Naive thymus-derived CD8-positive, alpha-beta T cell (primary cell): ENCODE measurements at regions not wholly inside any gene's neighbourhood (a gene's known extent, or its start where the extent isn't known, plus 50 kb on each side); places are given as distances from the start of the nearest gene placed in this dataset.

Experiments
- ATAC-seq, 2 donors: fragments of 150-1000 bp; cut with Tn5 transposase in 1 of 2; sonication (Bioruptor Pico), chemical (Tn5 transposase) in 1 of 2; 1 replicate in 1 of 2; 2 replicates in 1 of 2; pipeline ENCODE4 v1.10.0; 2021; ENCODE audit warnings: mild to moderate bottlenecking in 2 of 2, moderate library complexity in 2 of 2
- POLR2A ChIA-PET: fragments of 350-600 bp; sonication (Branson Sonifier 250); formaldehyde crosslinking; loops from one replicate; lab custom pipeline; 2021; ENCODE audit warnings: antibody characterized with exemption; lab: Charles Lee
- DNase-seq, 10 donors: peaks; one replicate each; pipeline versions ENCODE4 v3.0.0 to v3.0.0-alpha.2; 2020 to 2022
- H3K27ac Mint-ChIP-seq, 10 donors: one replicate each; pipeline ENCODE4 v1.8.0; 2020 to 2022; ENCODE audit warnings: mild to moderate bottlenecking in 10 of 10, mixed read lengths in 10 of 10, moderate library complexity in 4 of 10, inconsistent platforms in 1 of 10
- H3K27me3 Mint-ChIP-seq, 5 donors: one replicate each; pipeline ENCODE4 v1.8.0; 2021 to 2022; ENCODE audit warnings: mixed read lengths in 5 of 5
- H3K36me3 Mint-ChIP-seq, 3 donors: one replicate each; pipeline ENCODE4 v1.8.0; 2020 to 2022; ENCODE audit warnings: mixed read lengths in 3 of 3, mild to moderate bottlenecking in 2 of 3, inconsistent platforms in 1 of 3
- H3K4me1 Mint-ChIP-seq, 4 donors: one replicate each; pipeline ENCODE4 v1.8.0; 2021 to 2022; ENCODE audit warnings: mixed read lengths in 4 of 4
- H3K4me3 Mint-ChIP-seq, 10 donors: one replicate each; pipeline ENCODE4 v1.8.0; 2020 to 2022; ENCODE audit warnings: mild to moderate bottlenecking in 10 of 10, mixed read lengths in 10 of 10, moderate library complexity in 6 of 10, inconsistent platforms in 1 of 10
- H3K9me3 Mint-ChIP-seq, 9 donors: one replicate each; pipeline ENCODE4 v1.8.0; 2020 to 2022; ENCODE audit warnings: mixed read lengths in 9 of 9, mild to moderate bottlenecking in 3 of 9, inconsistent platforms in 1 of 9, moderate library complexity in 1 of 9

GRCh38 chr6:163806755-163807499 lies 392.4 kb downstream of the QKI start:
- H3K4me3 Mint-ChIP-seq: no peak overlapping the region
- H3K36me3 Mint-ChIP-seq: no peaks in the 10 kb centered on the region
- no peak for ATAC-seq
- DNase-seq: no peak
- no peaks in the 10 kb centered on the region for H3K9me3 Mint-ChIP-seq
- no peaks in the 10 kb centered on the region for H3K4me1 Mint-ChIP-seq
- POLR2A ChIA-PET: no interaction called here
- no peak overlapping the region for H3K27ac Mint-ChIP-seq
- H3K27me3 Mint-ChIP-seq: peaks cover 0 to 5% (median 3%) of the 10 kb centered on the region in 5 donors

DNA sequence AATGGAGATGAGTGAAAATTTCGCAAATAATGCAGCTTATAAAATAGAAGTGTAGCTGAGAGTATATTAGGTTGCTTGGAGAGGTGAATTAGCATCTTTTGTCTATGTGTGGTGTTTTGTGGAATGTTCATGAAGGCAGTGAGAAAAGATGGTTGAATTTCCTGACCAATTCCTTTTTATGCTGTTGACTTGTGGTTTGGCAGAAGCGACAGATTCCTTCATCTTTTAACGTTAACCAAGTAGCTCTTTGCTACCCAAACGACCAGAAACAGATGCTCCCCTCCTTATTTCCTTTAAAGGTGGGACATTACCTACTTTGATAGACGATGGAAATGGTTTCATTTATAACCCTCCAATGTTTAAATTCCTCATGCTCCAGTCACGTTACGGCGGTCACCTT lies 390.5 kb downstream of the QKI start:
- peaks cover 0 to 2% (median 0%) of the 10 kb centered on the region in 9 donors for H3K9me3 Mint-ChIP-seq
- no peak overlapping the region for H3K4me3 Mint-ChIP-seq
- no peak for ATAC-seq
- H3K27me3 Mint-ChIP-seq: peaks cover 0 to 3% (median 3%) of the 10 kb centered on the region in 5 donors
- DNase-seq: no peak
- no peaks in the 10 kb centered on the region for H3K4me1 Mint-ChIP-seq
- no peaks in the 10 kb centered on the region for H3K36me3 Mint-ChIP-seq
- no peak overlapping the region for H3K27ac Mint-ChIP-seq
- POLR2A ChIA-PET: no interaction called here

GRCh38 chr6:163802267-163802666 lies 387.7 kb downstream of the QKI start:
- Mint-ChIP-seq H3K9me3 (peaks cover 0 to 10% (median 0%) of the 10 kb centered on the region in 9 donors), H3K4me3 (no peak overlapping the region), H3K36me3 (no peaks in the 10 kb centered on the region), H3K27ac (no peak overlapping the region), H3K4me1 (no peaks in the 10 kb centered on the region), H3K27me3 (peaks cover 3 to 9% (median 5%) of the 10 kb centered on the region in 5 donors)
- POLR2A ChIA-PET: no interaction called here
- DNase-seq (no peak), ATAC-seq (no peak)

GRCh38 chr6:163797296-163797845 lies 382.9 kb downstream of the QKI start:
- H3K4me1 Mint-ChIP-seq: no peaks in the 10 kb centered on the region
- ATAC-seq (no peak), DNase-seq (no peak)

DNA sequence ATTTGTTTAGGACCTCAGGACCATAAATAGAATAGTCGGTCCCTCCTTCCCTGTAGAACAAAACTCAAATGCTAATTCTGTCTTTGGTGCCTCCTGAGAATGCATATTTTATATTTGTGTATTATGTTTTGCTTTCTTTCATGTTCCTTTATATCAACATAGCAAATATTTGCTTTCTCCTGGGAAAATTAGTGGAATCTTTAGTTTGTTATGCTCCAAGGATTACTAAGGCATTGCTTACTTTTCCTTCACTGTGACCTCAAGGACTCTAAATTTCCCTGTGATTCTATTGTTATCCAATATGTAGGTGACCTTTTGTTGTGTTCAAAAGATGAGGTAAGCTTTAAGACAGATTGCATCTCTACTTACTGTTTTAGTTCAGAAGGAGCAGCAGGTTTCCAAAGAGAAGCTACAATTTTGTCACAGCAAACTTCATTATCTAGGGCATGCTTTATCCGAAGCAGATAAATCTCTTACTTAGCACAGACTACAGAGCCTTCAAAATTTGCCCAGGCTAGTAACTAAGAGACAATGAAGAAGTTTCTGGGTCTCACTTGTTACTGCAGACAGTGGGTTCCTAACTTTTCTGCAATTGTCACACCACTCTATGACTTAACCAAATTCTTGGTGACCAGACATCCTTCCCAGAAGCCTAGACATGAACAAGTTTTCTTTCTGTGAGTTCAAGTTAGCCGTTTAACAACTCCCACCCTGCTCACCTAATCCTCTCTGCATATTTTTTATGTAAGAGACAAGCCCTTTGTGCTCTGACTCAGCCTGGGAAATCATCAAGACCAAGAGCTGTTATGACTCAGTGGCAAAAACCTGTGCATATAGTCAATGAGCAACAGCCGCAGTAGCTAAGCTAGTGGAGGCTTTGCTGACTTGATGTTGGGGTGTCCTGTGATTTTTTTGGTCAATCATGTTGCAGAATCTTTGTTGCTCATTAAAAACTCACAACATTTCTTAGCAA lies 378.8 kb downstream of the QKI start:
- POLR2A ChIA-PET: no interaction called here
- ATAC-seq: no peak
- H3K27me3 Mint-ChIP-seq: peaks cover 12 to 44% (median 20%) of the 10 kb centered on the region in 5 donors

More at GRCh38 chr6:163797296-163797845, 382.9 kb downstream of the QKI start:
- POLR2A ChIA-PET: no interaction called here
- Mint-ChIP-seq H3K9me3 (peaks cover 0 to 10% (median 0%) of the 10 kb centered on the region in 9 donors), H3K4me3 (no peak overlapping the region), H3K36me3 (no peaks in the 10 kb centered on the region), H3K27ac (no peak overlapping the region), H3K27me3 (peaks cover 6 to 29% (median 15%) of the 10 kb centered on the region in 5 donors)

GRCh38 chr6:163790266-163790840 lies 375.8 kb downstream of the QKI start:
- H3K27ac Mint-ChIP-seq: no peak overlapping the region
- no peaks in the 10 kb centered on the region for H3K36me3 Mint-ChIP-seq
- H3K4me1 Mint-ChIP-seq: no peaks in the 10 kb centered on the region
- no peak for DNase-seq
- no peak for ATAC-seq
- H3K27me3 Mint-ChIP-seq: peaks cover 10 to 35% (median 15%) of the 10 kb centered on the region in 5 donors
- H3K4me3 Mint-ChIP-seq: no peak overlapping the region
- H3K9me3 Mint-ChIP-seq: peaks cover 0 to 5% (median 0%) of the 10 kb centered on the region in 9 donors
- POLR2A ChIA-PET: no interaction called here

More for the DNA sequence above, 378.8 kb downstream of the QKI start:
- Mint-ChIP-seq H3K27ac (no peak overlapping the region), H3K9me3 (peaks cover 0 to 7% (median 0%) of the 10 kb centered on the region in 9 donors), H3K4me3 (no peak overlapping the region), H3K36me3 (no peaks in the 10 kb centered on the region), H3K4me1 (no peaks in the 10 kb centered on the region)
- no peak for DNase-seq

DNA sequence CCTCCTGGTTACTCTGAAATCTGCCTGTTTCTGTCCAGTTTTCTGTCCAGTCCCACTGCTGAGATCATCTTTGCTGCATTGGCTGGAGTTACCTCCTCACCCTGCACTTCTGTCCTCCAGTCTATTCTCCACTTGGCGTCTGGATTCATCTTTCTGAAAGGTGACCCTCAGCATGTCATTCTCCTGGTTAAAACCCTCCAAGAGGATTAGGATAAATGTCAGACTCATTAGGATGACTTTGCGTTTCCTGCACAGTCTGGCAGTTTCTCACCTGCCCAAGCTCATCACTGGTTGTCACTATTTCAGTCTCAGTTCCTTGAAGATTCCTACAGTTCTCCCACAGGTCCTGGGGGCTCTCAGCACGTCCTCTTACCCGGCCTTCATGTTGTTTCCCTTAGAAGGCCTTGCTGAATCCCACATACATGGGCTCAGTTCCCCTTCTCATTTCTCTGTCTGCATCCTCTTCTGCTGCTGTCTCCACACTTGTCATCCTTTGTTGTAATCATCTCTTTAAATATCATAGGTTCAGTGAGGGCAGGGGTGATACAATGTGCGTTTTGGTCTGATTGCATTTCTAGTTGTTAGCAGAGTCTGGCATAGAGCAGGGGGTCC lies 374.8 kb downstream of the QKI start:
- DNase-seq (no peak), ATAC-seq (no peak)
- POLR2A ChIA-PET: no interaction called here
- Mint-ChIP-seq H3K36me3 (no peaks in the 10 kb centered on the region), H3K4me1 (no peaks in the 10 kb centered on the region), H3K9me3 (peaks cover 0 to 5% (median 0%) of the 10 kb centered on the region in 9 donors), H3K27me3 (peaks cover 6 to 35% (median 12%) of the 10 kb centered on the region in 5 donors), H3K27ac (peak overlapping the region in 1 of 10 donors; percentile 11), H3K4me3 (no peak overlapping the region)

DNA sequence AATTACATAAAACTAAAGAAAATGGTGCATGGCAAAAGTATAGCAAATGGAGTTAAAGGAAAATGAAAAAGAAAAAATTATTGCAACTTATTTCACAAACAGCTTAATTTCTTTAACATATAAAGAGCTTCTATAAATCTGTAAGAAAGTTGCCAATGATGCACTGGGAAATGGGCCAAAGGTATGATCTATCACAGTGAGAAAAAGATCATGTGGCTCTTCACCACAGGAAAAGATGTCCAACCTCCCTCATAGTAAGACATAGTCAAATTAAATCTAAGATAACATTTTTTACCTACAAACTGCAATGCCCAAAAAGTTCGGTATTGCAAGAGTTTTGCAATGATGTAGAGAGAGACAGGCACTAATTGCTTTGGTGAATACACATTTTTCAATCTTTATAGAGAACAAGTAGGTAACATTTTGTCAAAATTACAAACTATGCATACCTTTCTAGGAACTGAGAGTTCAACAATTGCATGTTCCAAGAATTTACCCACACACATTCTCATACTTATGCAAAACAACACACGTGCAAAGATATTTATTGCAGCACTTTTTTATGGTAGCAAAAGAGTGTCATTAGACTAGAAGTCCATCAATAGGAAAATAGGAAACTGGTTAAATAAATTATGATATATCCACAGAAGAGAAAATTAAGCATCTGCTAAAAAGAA lies 372.6 kb downstream of the QKI start:
- peaks cover 0 to 4% (median 0%) of the 10 kb centered on the region in 9 donors for H3K9me3 Mint-ChIP-seq
- H3K36me3 Mint-ChIP-seq: no peaks in the 10 kb centered on the region
- H3K4me1 Mint-ChIP-seq: peaks cover 0 to 7% (median 2%) of the 10 kb centered on the region in 4 donors
- H3K27me3 Mint-ChIP-seq: peaks cover 10 to 27% (median 11%) of the 10 kb centered on the region in 5 donors
- POLR2A ChIA-PET: no interaction called here
- DNase-seq (no peak), ATAC-seq (no peak)
- no peak overlapping the region for H3K4me3 Mint-ChIP-seq
- H3K27ac Mint-ChIP-seq: no peak overlapping the region

GRCh38 chr6:163782436-163783003 lies 368.0 kb downstream of the QKI start:
- Mint-ChIP-seq H3K36me3 (no peaks in the 10 kb centered on the region), H3K27ac (peak overlapping the region in 1 of 10 donors; percentile 89), H3K4me1 (peaks cover 0 to 7% (median 2%) of the 10 kb centered on the region in 4 donors), H3K27me3 (peaks cover 12 to 28% (median 20%) of the 10 kb centered on the region in 5 donors), H3K9me3 (peaks cover 0 to 4% (median 0%) of the 10 kb centered on the region in 9 donors), H3K4me3 (no peak overlapping the region)
- ATAC-seq (no peak), DNase-seq (no peak)
- POLR2A ChIA-PET: no interaction called here

DNA sequence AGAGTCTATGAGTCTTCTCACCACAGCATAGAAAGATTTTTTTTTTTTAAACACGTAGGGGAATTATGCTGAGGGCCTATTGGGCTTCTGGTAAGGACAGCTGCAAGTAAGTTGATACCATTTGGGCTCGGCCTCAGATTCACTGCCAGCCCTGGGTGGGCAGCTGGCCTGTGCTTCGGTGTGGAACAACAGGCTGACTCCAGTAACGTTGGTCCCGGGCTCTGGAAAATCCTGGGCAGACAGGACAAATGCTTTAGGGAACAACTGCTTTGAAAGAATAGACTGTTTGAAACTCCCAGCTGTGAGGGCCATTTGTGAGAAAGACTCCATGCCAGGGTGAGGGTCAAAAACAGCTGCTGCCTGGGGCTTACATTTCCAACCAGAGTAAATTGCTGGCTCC lies 366.5 kb downstream of the QKI start:
- DNase-seq (no peak), ATAC-seq (no peak)
- peaks cover 12 to 38% (median 25%) of the 10 kb centered on the region in 5 donors for H3K27me3 Mint-ChIP-seq
- H3K4me3 Mint-ChIP-seq: no peak overlapping the region
- H3K27ac Mint-ChIP-seq: no peak overlapping the region
- POLR2A ChIA-PET: no interaction called here
- peaks cover 0 to 7% (median 2%) of the 10 kb centered on the region in 4 donors for H3K4me1 Mint-ChIP-seq
- peaks cover 0 to 4% (median 0%) of the 10 kb centered on the region in 9 donors for H3K9me3 Mint-ChIP-seq
- no peaks in the 10 kb centered on the region for H3K36me3 Mint-ChIP-seq

DNA sequence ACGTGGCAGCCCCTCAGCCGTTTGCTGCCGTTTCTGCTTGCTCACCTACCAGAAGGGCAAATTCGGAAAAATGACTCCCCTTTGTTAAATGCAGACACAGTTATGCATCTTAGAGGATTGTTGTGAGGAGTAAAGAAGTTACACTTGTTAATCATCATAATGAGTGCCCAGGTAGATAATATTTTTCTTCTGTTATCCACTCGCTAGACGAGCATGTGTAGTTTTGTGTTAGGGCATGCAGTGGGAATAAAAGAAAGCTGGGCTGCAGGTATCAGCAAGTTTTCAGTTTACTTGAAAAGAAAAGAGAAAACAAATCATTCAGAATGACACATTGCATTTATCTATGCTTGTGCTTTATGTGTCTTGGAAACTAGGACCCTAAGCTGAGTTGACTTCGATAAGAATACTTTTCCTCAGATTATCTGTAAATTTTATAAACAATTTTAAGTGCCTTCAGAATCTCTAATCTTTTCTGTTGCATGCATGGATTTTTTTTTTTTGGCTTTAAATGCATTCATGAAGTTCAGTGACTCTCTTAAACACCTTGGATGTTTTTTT lies 365.3 kb downstream of the QKI start:
- no peak for ATAC-seq
- H3K4me1 Mint-ChIP-seq: peaks cover 0 to 7% (median 2%) of the 10 kb centered on the region in 4 donors
- H3K36me3 Mint-ChIP-seq: no peaks in the 10 kb centered on the region
- peaks cover 12 to 38% (median 25%) of the 10 kb centered on the region in 5 donors for H3K27me3 Mint-ChIP-seq
- no peak for DNase-seq
- H3K27ac Mint-ChIP-seq: no peak overlapping the region
- H3K9me3 Mint-ChIP-seq: peaks cover 0 to 4% (median 0%) of the 10 kb centered on the region in 9 donors
- POLR2A ChIA-PET: no interaction called here
- no peak overlapping the region for H3K4me3 Mint-ChIP-seq
